Calu3 (cell line): ENCODE measurements at regions not wholly inside any gene's neighbourhood (a gene's known extent, or its start where the extent isn't known, plus 50 kb on each side); places are given as distances from the start of the nearest gene placed in this dataset.

Source experiments
- BruUV-seq: library from RNA; stranded (reverse); fragments of 400-500 nt; replicated peaks from 2 replicates; lab custom pipeline; 2021; lab: Mats Ljungman, UMichigan
- CTCF ChIA-PET: fragments of 300-600 bp; sonication (Branson Sonifier 250); formaldehyde crosslinking; loops from one replicate; lab custom pipeline; 2022; ENCODE audit warnings: antibody characterized with exemption; lab: Charles Lee
- DNase-seq: peaks from one replicate; pipeline ENCODE4 v3.0.0; 2022
- H3K27ac Mint-ChIP-seq: one replicate; pipeline ENCODE4 v1.8.0; 2022; ENCODE audit warnings: mixed read lengths; ENCODE audit not compliant: unreplicated experiment
- H3K27me3 Mint-ChIP-seq: one replicate; pipeline ENCODE4 v1.8.0; 2022; ENCODE audit warnings: mixed read lengths; ENCODE audit not compliant: unreplicated experiment
- H3K36me3 Mint-ChIP-seq: one replicate; pipeline ENCODE4 v1.8.0; 2022; ENCODE audit warnings: mild to moderate bottlenecking, moderate library complexity, mixed read lengths; ENCODE audit not compliant: insufficient read depth, unreplicated experiment
- H3K4me1 Mint-ChIP-seq: one replicate; pipeline ENCODE4 v1.8.0; 2022; ENCODE audit warnings: mild to moderate bottlenecking, low read depth, mixed read lengths; ENCODE audit not compliant: unreplicated experiment
- H3K4me3 Mint-ChIP-seq: one replicate; pipeline ENCODE4 v1.8.0; 2022; ENCODE audit warnings: mild to moderate bottlenecking, low read depth, moderate library complexity, mixed read lengths; ENCODE audit not compliant: unreplicated experiment
- H3K9me3 Mint-ChIP-seq: one replicate; pipeline ENCODE4 v1.8.0; 2022; ENCODE audit warnings: low read depth, mixed read lengths; ENCODE audit not compliant: unreplicated experiment
- CTCF ChIP-seq: fragments of 200-600 bp; IDR thresholded peaks from one replicate; pipeline ENCODE4 v1.8.0; 2022; ENCODE audit warnings: antibody characterized with exemption; ENCODE audit not compliant: unreplicated experiment
- intact Hi-C: fragments of 100-400 bp; cut with micrococcal nuclease; formaldehyde crosslinking; loops from one replicate; pipeline ENCODE4 v1.10.0; 2022; ENCODE audit not compliant: unreplicated experiment

- CTCF ChIA-PET, result no interaction called here
- H3K4me3 Mint-ChIP-seq, result no peak overlapping the region
- H3K9me3 Mint-ChIP-seq, result no peaks in the 10 kb centered on the region
- intact Hi-C loops, result no loop called here
- H3K27me3 Mint-ChIP-seq, result peaks cover 100% of the 10 kb centered on the region
- no peak for DNase-seq
- no TSS peak for BruUV-seq
- no peaks in the 10 kb centered on the region for H3K36me3 Mint-ChIP-seq
- H3K4me1 Mint-ChIP-seq, result peaks cover 11% of the 10 kb centered on the region
- TF ChIP-seq CTCF, result no peak
- H3K27ac Mint-ChIP-seq, result no peak overlapping the region
Observed at GRCh38 chr16:73616770-73617169, 568.8 kb upstream of the ZFHX3 start.

- CTCF ChIA-PET, result no interaction called here
- no peak for DNase-seq
- no peak for TF ChIP-seq CTCF
- Mint-ChIP-seq H3K4me3 (no peak overlapping the region), H3K9me3 (no peaks in the 10 kb centered on the region), H3K27me3 (peaks cover 100% of the 10 kb centered on the region), H3K27ac (no peak overlapping the region), H3K36me3 (no peaks in the 10 kb centered on the region), H3K4me1 (peaks cover 11% of the 10 kb centered on the region)
- intact Hi-C loops, result no loop called here
- BruUV-seq, result no TSS peak
Observed at GRCh38 chr16:73616166-73616753, 568.3 kb upstream of the ZFHX3 start.

GRCh38 chr16:73615071-73615940 is 567.4 kb upstream of the ZFHX3 start:
- no peak overlapping the region for H3K27ac Mint-ChIP-seq
- peaks cover 100% of the 10 kb centered on the region for H3K27me3 Mint-ChIP-seq
- TF ChIP-seq CTCF, result no peak
- CTCF ChIA-PET, result interaction anchor here (0.6 kb wide), 1 partner anchor 965 kb away, joined by 12 read pairs; no protein-coding TSS in a partner anchor
- H3K9me3 Mint-ChIP-seq, result no peaks in the 10 kb centered on the region
- no peak overlapping the region for H3K4me3 Mint-ChIP-seq
- H3K4me1 Mint-ChIP-seq, result peaks cover 11% of the 10 kb centered on the region
- DNase-seq, result no peak
- BruUV-seq, result no TSS peak
- H3K36me3 Mint-ChIP-seq, result no peaks in the 10 kb centered on the region
- intact Hi-C loops, result no loop called here

GRCh38 chr16:73614131-73614530 is 566.2 kb upstream of the ZFHX3 start:
- Mint-ChIP-seq H3K4me1 (peaks cover 11% of the 10 kb centered on the region), H3K36me3 (no peaks in the 10 kb centered on the region), H3K27ac (no peak overlapping the region), H3K9me3 (no peaks in the 10 kb centered on the region), H3K4me3 (no peak overlapping the region), H3K27me3 (peaks cover 100% of the 10 kb centered on the region)
- intact Hi-C loops, result no loop called here
- no TSS peak for BruUV-seq
- no peak for DNase-seq
- CTCF ChIA-PET, result no interaction called here
- TF ChIP-seq CTCF, result no peak
